ENCODE measurements at regions not wholly inside any gene's neighbourhood (a gene's known extent, or its start where the extent isn't known, plus 50 kb on each side); places are given as distances from the start of the nearest gene placed in this dataset.

DNA sequence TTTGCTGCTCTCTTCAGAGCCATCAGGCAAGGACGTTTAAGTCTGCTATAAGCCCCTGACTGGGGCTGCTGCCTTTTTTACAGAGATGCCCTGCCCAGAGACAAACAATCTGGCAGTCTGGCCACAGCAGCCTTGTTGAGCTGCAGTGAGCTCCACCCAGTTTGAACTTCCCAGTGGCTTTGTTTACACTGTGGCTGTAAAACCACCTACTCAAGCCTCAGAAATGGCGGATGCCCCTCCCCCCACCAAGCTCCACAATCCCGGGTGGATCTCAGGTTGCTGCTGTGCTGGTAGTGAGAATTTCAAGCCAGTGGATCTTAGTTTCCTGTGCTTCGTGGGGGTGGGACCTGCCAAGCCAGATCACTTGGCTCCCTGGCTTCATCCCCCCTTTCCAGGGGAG, 59.7 kb upstream of the SNCAIP start:
- Histone ChIP-seq H3K27me3 (ENCODE audit: control insufficient read depth in 1 of 2, insufficient read depth in 2 of 2, low read length in 2 of 2) (no peaks in the 10 kb centered on the region), H3K9ac (ENCODE audit: insufficient read depth, low read depth, low read length) (no peak overlapping the region), H2AFZ (ENCODE audit: low read length) (no peak overlapping the region), H4K20me1 (ENCODE audit: insufficient read depth, low read length) (no peaks in the 10 kb centered on the region), H3K79me2 (ENCODE audit: insufficient read depth, low read length) (no peaks in the 10 kb centered on the region), H3K4me1 (ENCODE audit: insufficient read depth, low read length) (no peaks in the 10 kb centered on the region), H3K4me2 (ENCODE audit: low read depth, low read length) (no peak overlapping the region), H3K27ac (ENCODE audit: extremely low read length, insufficient read depth, low read length) (no peak overlapping the region), H3K36me3 (replicated peaks in 1 of 2; ENCODE audit: control insufficient read depth in 1 of 2, insufficient read depth in 2 of 2, low read length in 2 of 2) (no peaks in the 10 kb centered on the region), H3K9me3 (ENCODE audit: low read length) (peaks cover 41% of the 10 kb centered on the region), H3K4me3 (replicated peaks in 1 of 3; ENCODE audit: insufficient read depth in 1 of 3, low read depth in 2 of 3, low read length in 3 of 3) (no peak overlapping the region)
- ATAC-seq (no peak), FAIRE-seq (no peak), DNase-seq (ENCODE audit: low spot score) (no peak)
- no CpG with 5 or more reads among the region's 4 CpGs for WGBS (ENCODE audit: low lambda C conversion rate)
- ChIA-PET CTCF (ENCODE audit: low intra/inter-chr PET ratio, low total read pairs) (no interaction called here), POLR2A (no interaction called here)
- in situ Hi-C loops (cut with HindIII; ENCODE audit: extremely low pct_ligation_motif_present, low pct_unique_long_range_greater_than_20kb) (no loop called here), intact Hi-C loops (cut with micrococcal nuclease; ENCODE audit: unreplicated experiment) (no loop called here)
- TF ChIP-seq HMGA1 (CRISPR knock-in tag; conservative IDR thresholded peaks at IDR 0.05), result no peak
- no peak for TF ChIP-seq ZNF225 (CRISPR knock-in tag; IDR thresholded peaks at IDR 0.05)
- TF ChIP-seq MEIS2 (CRISPR knock-in tag; IDR thresholded peaks at IDR 0.05), result no peak
- no peak for TF ChIP-seq ZNF552 (CRISPR knock-in tag; IDR thresholded peaks at IDR 0.05; ENCODE audit: borderline replicate concordance)
- TF ChIP-seq ASH2L (IDR thresholded peaks at IDR 0.05; ENCODE audit: insufficient read length, low read depth, low read length), result no peak
- TF ChIP-seq HMG20A (CRISPR knock-in tag; IDR thresholded peaks at IDR 0.05; ENCODE audit: borderline replicate concordance), result no peak
- TF ChIP-seq SCMH1 (CRISPR knock-in tag; IDR thresholded peaks at IDR 0.05; ENCODE audit: borderline replicate concordance), result no peak
- TF ChIP-seq KLF15 (CRISPR knock-in tag; IDR thresholded peaks at IDR 0.05; ENCODE audit: borderline replicate concordance), result no peak
- TF ChIP-seq, protein P1, sequence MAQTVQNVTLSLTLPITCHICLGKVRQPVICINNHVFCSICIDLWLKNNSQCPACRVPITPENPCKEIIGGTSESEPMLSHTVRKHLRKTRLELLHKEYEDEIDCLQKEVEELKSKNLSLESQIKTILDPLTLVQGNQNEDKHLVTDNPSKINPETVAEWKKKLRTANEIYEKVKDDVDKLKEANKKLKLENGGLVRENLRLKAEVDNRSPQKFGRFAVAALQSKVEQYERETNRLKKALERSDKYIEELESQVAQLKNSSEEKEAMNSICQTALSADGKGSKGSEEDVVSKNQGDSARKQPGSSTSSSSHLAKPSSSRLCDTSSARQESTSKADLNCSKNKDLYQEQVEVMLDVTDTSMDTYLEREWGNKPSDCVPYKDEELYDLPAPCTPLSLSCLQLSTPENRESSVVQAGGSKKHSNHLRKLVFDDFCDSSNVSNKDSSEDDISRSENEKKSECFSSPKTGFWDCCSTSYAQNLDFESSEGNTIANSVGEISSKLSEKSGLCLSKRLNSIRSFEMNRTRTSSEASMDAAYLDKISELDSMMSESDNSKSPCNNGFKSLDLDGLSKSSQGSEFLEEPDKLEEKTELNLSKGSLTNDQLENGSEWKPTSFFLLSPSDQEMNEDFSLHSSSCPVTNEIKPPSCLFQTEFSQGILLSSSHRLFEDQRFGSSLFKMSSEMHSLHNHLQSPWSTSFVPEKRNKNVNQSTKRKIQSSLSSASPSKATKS (CRISPR knock-in tag; IDR thresholded peaks at IDR 0.05), result no peak
- no TSS peak for BruUV-seq (replicated peaks)
